ENCODE measurements at regions not wholly inside any gene's neighbourhood (a gene's known extent, or its start where the extent isn't known, plus 50 kb on each side); places are given as distances from the start of the nearest gene placed in this dataset.

DNA sequence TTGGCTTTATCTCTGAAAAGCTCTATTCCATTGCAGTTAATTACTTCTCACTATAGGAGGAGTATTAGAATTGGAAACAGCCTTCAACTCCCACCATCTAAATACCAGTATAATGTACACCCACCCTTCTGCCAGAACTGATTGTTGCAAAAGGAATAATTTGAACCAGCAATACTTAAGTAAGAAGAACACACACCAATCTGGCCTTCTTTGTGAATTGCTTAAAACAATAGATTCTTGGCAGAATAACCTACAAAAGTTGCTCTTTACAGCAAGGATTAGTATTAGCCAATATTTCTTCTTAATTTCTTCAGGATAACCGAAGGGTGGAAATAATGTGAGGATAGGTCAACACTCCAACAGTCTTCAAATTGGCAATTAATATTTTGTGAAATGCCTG is 54.9 kb upstream of the ADAMTS5 start:
- TF ChIP-seq, protein P1, sequence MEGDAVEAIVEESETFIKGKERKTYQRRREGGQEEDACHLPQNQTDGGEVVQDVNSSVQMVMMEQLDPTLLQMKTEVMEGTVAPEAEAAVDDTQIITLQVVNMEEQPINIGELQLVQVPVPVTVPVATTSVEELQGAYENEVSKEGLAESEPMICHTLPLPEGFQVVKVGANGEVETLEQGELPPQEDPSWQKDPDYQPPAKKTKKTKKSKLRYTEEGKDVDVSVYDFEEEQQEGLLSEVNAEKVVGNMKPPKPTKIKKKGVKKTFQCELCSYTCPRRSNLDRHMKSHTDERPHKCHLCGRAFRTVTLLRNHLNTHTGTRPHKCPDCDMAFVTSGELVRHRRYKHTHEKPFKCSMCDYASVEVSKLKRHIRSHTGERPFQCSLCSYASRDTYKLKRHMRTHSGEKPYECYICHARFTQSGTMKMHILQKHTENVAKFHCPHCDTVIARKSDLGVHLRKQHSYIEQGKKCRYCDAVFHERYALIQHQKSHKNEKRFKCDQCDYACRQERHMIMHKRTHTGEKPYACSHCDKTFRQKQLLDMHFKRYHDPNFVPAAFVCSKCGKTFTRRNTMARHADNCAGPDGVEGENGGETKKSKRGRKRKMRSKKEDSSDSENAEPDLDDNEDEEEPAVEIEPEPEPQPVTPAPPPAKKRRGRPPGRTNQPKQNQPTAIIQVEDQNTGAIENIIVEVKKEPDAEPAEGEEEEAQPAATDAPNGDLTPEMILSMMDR (IDR thresholded peaks at IDR 0.05; ENCODE audit: insufficient read depth, low read length, poor library complexity, severe bottlenecking): no peak
- TF ChIP-seq EZH2phosphoT487 (conservative IDR thresholded peaks at IDR 0.05; ENCODE audit: low read length): no peak
